Erythroblast (primary cell): ENCODE measurements at regions not wholly inside any gene's neighbourhood (a gene's known extent, or its start where the extent isn't known, plus 50 kb on each side); places are given as distances from the start of the nearest gene placed in this dataset.

Experiments
- GATA1 ChIP-seq: IDR thresholded peaks from 2 replicates; pipeline ENCODE4 v1.6.1; 2011; ENCODE audit warnings: low read depth, mild to moderate bottlenecking, control low read depth, low read length, moderate library complexity
- POLR2A ChIP-seq: IDR thresholded peaks from 2 replicates; pipeline ENCODE4 v1.6.1; 2011; ENCODE audit warnings: mild to moderate bottlenecking, low read length

- no peak for TF ChIP-seq POLR2A
- no peak for TF ChIP-seq GATA1
Measured at GRCh38 chr11:98104249-98104648, 916.5 kb upstream of the CNTN5 start.
